HepG2 (cell line): ENCODE measurements at regions not wholly inside any gene's neighbourhood (a gene's known extent, or its start where the extent isn't known, plus 50 kb on each side); places are given as distances from the start of the nearest gene placed in this dataset.
A peak's percentile ranks its signal among the peaks of the same experiment; 100 is the strongest.

Experiments used
- ATAC-seq: fragments of 200-7000 bp; cut with Tn5 transposase; 3 replicates; pipeline ENCODE4 v1.9.1; 2020; ENCODE audit warnings: mild to moderate bottlenecking, moderate library complexity
- BruUV-seq: library from RNA; stranded (reverse); fragments of 400-500 nt; replicated peaks from 2 replicates; lab custom pipeline; 2021; lab: Mats Ljungman, UMichigan
- CTCF ChIA-PET: fragments of 300-600 bp; formaldehyde crosslinking; extraction: SDS; loops from one replicate; lab custom pipeline; 2021; ENCODE audit warnings: low total read pairs, inconsistent platforms, low intra/inter-chr PET ratio; lab: Yijun Ruan, JAX
- POLR2A ChIA-PET: fragments of 350-600 bp; sonication (Branson Sonifier 250); formaldehyde crosslinking; loops from one replicate; lab custom pipeline; 2020; ENCODE audit warnings: antibody characterized with exemption, inconsistent platforms; lab: Yijun Ruan, JAX
- DNase-seq: peaks from one replicate; pipeline ENCODE4 v3.0.0-alpha.2; 2015; ENCODE audit warnings: low spot score
- FAIRE-seq: peaks from 3 replicates; lab custom pipeline; 2011; peaks lifted over from hg19 to GRCh38; lab: Jason Lieb, UNC
- H2AFZ ChIP-seq: one replicate; pipeline ENCODE4 v1.6.1; 2011; ENCODE audit warnings: low read length, inconsistent platforms
- H3K27ac ChIP-seq: fragments of 300-600 bp; 3 replicates; pipeline ENCODE4 v1.8.0; 2011; ENCODE audit warnings: mixed run types, mild to moderate bottlenecking, mixed read lengths, low read length, inconsistent platforms; ENCODE audit not compliant: insufficient read depth; ENCODE audit errors: extremely low read length
- H3K27me3 ChIP-seq, 2 experiments: fragments of 200-600 bp in 1 of 2; 2 replicates in 1 of 2; 3 replicates in 1 of 2; pipeline versions ENCODE4 v1.6.0 to v1.8.0; 2011; ENCODE audit warnings: low read length in 2 of 2, mild to moderate bottlenecking in 2 of 2, moderate library complexity in 2 of 2, inconsistent platforms in 1 of 2; ENCODE audit not compliant: insufficient read depth in 2 of 2, control insufficient read depth in 1 of 2
- H3K36me3 ChIP-seq, 2 experiments: fragments of 200-600 bp in 1 of 2; replicated peaks in 1 of 2; 2 replicates in 1 of 2; 3 replicates in 1 of 2; pipeline versions ENCODE4 v1.5.1 to v1.8.0; 2011; ENCODE audit warnings: low read length in 2 of 2, inconsistent platforms in 1 of 2; ENCODE audit not compliant: insufficient read depth in 2 of 2, control insufficient read depth in 1 of 2
- H3K4me1 ChIP-seq: 2 replicates; pipeline ENCODE4 v1.5.1; 2012; ENCODE audit warnings: low read length, inconsistent platforms; ENCODE audit not compliant: insufficient read depth
- H3K4me2 ChIP-seq: 2 replicates; pipeline ENCODE4 v1.6.0; 2011; ENCODE audit warnings: low read depth, low read length, inconsistent platforms
- H3K4me3 ChIP-seq, 3 experiments: fragments of 200-600 bp in 1 of 3; sonication (generic), shearing (Covaris generic) in 1 of 3; replicated peaks in 1 of 3; 2 replicates each; pipeline ENCODE4 v1.5.1; 2011 to 2016; ENCODE audit warnings: low read length in 3 of 3, inconsistent platforms in 2 of 3, low read depth in 2 of 3, mild to moderate bottlenecking in 2 of 3, control low read depth in 1 of 3, mixed read lengths in 1 of 3; ENCODE audit not compliant: insufficient read depth in 1 of 3
- H3K79me2 ChIP-seq: one replicate; pipeline ENCODE4 v1.6.1; 2011; ENCODE audit warnings: low read length, inconsistent platforms; ENCODE audit not compliant: insufficient read depth
- H3K9ac ChIP-seq: 2 replicates; pipeline ENCODE4 v1.6.0; 2011; ENCODE audit warnings: mild to moderate bottlenecking, low read depth, low read length, inconsistent platforms; ENCODE audit not compliant: insufficient read depth
- H3K9me3 ChIP-seq: 2 replicates; pipeline ENCODE4 v1.5.1; 2012; ENCODE audit warnings: mild to moderate bottlenecking, low read length
- H4K20me1 ChIP-seq: 2 replicates; pipeline ENCODE4 v1.6.0; 2011; ENCODE audit warnings: inconsistent platforms, mild to moderate bottlenecking, low read length, moderate library complexity; ENCODE audit not compliant: insufficient read depth
- FOXA3 ChIP-seq: IDR thresholded peaks from 2 replicates; pipeline ENCODE4 v1.6.1; 2016; ENCODE audit warnings: missing genetic modification reagents, missing compliant biosample characterization
- SETDB1 ChIP-seq: sonication (generic); formaldehyde crosslinking; IDR thresholded peaks from 2 replicates; pipeline ENCODE4 v1.5.1; 2020; ENCODE audit warnings: missing genetic modification reagents, mild to moderate bottlenecking, borderline replicate concordance
- YEATS4 ChIP-seq: sonication (generic); formaldehyde crosslinking; IDR thresholded peaks from 2 replicates; pipeline ENCODE4 v1.4.0; 2020; ENCODE audit warnings: missing genetic modification reagents, borderline replicate concordance
- ZMYM3 ChIP-seq: sonication (generic); formaldehyde crosslinking; IDR thresholded peaks from 2 replicates; pipeline ENCODE4 v1.5.1; 2020; ENCODE audit warnings: mild to moderate bottlenecking, missing genetic modification reagents
- ZNF121 ChIP-seq: sonication (generic); formaldehyde crosslinking; IDR thresholded peaks from 2 replicates; pipeline ENCODE4 v1.5.0; 2020; ENCODE audit warnings: mild to moderate bottlenecking, missing genetic modification reagents
- ZNF350 ChIP-seq: sonication (generic); formaldehyde crosslinking; IDR thresholded peaks from 2 replicates; pipeline ENCODE4 v1.4.0; 2020; ENCODE audit warnings: mild to moderate bottlenecking, low read depth, missing genetic modification reagents, borderline replicate concordance
- ZNF547 ChIP-seq: sonication (generic); formaldehyde crosslinking; IDR thresholded peaks from 2 replicates; pipeline ENCODE4 v1.5.1; 2020; ENCODE audit warnings: mild to moderate bottlenecking, missing genetic modification reagents
- ZNF839 ChIP-seq: sonication (generic); formaldehyde crosslinking; IDR thresholded peaks from 2 replicates; pipeline ENCODE4 v1.4.0; 2020; ENCODE audit warnings: missing genetic modification reagents, mild to moderate bottlenecking, borderline replicate concordance
- WGBS: methylation state at CpG from one replicate; pipeline ENCODE4 v1.1.6; 2017; ENCODE audit warnings: low lambda C conversion rate; 5-methylcytosine and 5-hydroxymethylcytosine counted together
- in situ Hi-C: cut with HindIII; loops from 2 replicates; pipeline ENCODE4 v1.10.0; 2017; ENCODE audit warnings: low pct_unique_long_range_greater_than_20kb; ENCODE audit not compliant: extremely low pct_ligation_motif_present
- intact Hi-C: fragments of 100-400 bp; cut with micrococcal nuclease; formaldehyde crosslinking; loops from one replicate; pipeline ENCODE4 v1.10.0; 2022; ENCODE audit not compliant: unreplicated experiment
- TF ChIP-seq, protein P1 (sequence below): sonication (generic); formaldehyde crosslinking; IDR thresholded peaks from 2 replicates; pipeline ENCODE4 v1.5.1; 2020; ENCODE audit warnings: mild to moderate bottlenecking, missing genetic modification reagents, moderate library complexity
- TF ChIP-seq, protein P2 (sequence below): sonication (generic); formaldehyde crosslinking; IDR thresholded peaks from 2 replicates; pipeline ENCODE4 v1.4.0; 2020; ENCODE audit warnings: missing genetic modification reagents

DNA sequence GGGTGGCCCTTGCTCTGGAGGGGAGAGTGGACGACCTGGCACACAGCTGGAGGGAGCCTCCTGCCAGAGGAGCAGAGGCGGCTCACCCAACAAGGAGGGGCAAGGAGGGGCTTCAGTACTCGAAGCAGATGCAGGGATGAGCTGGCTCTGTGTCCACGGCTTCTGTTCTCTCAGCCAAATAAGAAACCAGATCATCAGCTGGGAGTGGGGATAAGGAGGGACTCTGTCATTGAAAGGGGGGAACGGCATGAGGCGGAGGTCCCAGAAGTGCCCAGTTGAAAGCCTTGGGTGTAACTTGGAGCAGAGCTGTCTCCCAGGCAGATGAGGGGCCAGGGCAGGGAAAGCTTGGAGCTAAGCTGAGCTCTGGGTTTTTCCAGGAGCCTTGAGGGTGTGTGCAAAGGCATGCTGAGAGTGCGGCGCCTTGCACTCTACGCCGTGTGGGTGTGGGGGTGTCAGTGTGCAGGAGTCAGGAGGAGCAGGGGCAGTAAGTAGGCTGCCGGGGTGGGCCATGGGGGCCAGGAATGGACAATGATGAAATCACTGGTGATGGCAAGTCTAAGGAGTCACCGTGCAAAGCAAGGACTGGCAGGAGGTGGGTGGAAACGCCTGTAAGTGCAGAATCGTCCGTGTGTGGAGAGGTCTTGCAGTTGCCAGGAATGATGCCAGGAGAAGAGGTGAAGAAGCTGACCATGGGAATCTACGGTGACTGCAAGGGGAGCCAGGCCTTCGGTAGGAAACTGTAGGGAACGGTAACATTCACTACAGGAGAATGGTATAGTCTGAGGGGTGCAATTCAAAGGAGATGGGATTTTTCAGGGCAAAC is 85.4 kb upstream of the FOXQ1 start (continued):
- TF ChIP-seq, protein P1, sequence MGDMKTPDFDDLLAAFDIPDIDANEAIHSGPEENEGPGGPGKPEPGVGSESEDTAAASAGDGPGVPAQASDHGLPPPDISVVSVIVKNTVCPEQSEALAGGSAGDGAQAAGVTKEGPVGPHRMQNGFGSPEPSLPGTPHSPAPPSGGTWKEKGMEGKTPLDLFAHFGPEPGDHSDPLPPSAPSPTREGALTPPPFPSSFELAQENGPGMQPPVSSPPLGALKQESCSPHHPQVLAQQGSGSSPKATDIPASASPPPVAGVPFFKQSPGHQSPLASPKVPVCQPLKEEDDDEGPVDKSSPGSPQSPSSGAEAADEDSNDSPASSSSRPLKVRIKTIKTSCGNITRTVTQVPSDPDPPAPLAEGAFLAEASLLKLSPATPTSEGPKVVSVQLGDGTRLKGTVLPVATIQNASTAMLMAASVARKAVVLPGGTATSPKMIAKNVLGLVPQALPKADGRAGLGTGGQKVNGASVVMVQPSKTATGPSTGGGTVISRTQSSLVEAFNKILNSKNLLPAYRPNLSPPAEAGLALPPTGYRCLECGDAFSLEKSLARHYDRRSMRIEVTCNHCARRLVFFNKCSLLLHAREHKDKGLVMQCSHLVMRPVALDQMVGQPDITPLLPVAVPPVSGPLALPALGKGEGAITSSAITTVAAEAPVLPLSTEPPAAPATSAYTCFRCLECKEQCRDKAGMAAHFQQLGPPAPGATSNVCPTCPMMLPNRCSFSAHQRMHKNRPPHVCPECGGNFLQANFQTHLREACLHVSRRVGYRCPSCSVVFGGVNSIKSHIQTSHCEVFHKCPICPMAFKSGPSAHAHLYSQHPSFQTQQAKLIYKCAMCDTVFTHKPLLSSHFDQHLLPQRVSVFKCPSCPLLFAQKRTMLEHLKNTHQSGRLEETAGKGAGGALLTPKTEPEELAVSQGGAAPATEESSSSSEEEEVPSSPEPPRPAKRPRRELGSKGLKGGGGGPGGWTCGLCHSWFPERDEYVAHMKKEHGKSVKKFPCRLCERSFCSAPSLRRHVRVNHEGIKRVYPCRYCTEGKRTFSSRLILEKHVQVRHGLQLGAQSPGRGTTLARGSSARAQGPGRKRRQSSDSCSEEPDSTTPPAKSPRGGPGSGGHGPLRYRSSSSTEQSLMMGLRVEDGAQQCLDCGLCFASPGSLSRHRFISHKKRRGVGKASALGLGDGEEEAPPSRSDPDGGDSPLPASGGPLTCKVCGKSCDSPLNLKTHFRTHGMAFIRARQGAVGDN (CRISPR knock-in tag), result peak; percentile 65
- no peak; the same call in 1 of the 2 replicates for TF ChIP-seq ZNF839
- TF ChIP-seq, protein P2, sequence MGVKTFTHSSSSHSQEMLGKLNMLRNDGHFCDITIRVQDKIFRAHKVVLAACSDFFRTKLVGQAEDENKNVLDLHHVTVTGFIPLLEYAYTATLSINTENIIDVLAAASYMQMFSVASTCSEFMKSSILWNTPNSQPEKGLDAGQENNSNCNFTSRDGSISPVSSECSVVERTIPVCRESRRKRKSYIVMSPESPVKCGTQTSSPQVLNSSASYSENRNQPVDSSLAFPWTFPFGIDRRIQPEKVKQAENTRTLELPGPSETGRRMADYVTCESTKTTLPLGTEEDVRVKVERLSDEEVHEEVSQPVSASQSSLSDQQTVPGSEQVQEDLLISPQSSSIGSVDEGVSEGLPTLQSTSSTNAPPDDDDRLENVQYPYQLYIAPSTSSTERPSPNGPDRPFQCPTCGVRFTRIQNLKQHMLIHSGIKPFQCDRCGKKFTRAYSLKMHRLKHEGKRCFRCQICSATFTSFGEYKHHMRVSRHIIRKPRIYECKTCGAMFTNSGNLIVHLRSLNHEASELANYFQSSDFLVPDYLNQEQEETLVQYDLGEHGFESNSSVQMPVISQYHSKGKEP, result no peak

DNA sequence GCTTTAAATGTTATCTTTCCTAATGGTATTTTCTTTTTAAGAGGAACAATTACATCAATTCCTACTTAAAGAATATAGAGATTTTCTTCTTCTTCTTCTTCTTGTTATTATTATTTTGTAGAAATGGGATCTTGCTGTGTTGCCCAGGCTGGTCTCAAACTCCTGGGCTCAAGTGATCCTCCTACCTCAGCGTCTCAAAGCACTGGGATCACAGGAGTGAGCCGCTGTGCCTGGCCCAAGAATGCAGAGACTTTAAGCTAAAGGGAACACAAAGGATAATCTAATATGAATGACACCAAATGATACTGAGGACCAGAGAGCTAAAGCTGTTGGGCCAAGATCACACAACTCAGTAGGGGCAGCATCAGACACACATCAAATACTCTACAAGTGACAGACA is 87.4 kb upstream of the FOXQ1 start:
- Histone ChIP-seq H4K20me1 (no peaks in the 10 kb centered on the region), H3K4me2 (0 out of 2 replicates have a peak overlapping the region, but pooled peaks have one; percentile 18), H3K27ac (no peak overlapping the region), H3K9ac (no peak overlapping the region)
- peak; percentile 94 for TF ChIP-seq ZNF121 (CRISPR knock-in tag)
- peak; percentile 30; the same call in 1 of the 2 replicates for TF ChIP-seq ZMYM3 (CRISPR knock-in tag)
- TF ChIP-seq FOXA3 (CRISPR knock-in tag), result no peak
- no peak for TF ChIP-seq ZNF350
- no peak for TF ChIP-seq ZNF547 (CRISPR knock-in tag)
- TF ChIP-seq YEATS4 (CRISPR knock-in tag), result no peak
- no peak for TF ChIP-seq SETDB1
- TF ChIP-seq, all 625 proteins: peak for 2
- DNase-seq, result no peak
- intact Hi-C loops (no loop called here), in situ Hi-C loops (no loop called here)
- CTCF ChIA-PET, result no interaction called here
- Histone ChIP-seq H2AFZ (no peak overlapping the region), H3K27me3 (no peaks in the 10 kb centered on the region; a peak in 1 of 5 replicates), H3K4me3 (no peak overlapping the region), H3K36me3 (peaks cover 2 to 4% of the 10 kb centered on the region in 2 experiments; a peak in 2 of 5 replicates), H3K4me1 (peaks cover 62% of the 10 kb centered on the region), H3K9me3 (no peaks in the 10 kb centered on the region), H3K79me2 (peaks cover 48% of the 10 kb centered on the region)
- no TSS peak for BruUV-seq
- no peak for ATAC-seq
- no peak for FAIRE-seq
- WGBS, result 99% methylated on average over 2 of the region's 2 CpGs
- POLR2A ChIA-PET, result interaction anchor here (10.5 kb wide), 1 partner anchor 89 kb away, joined by 354 read pairs; the partner anchor contains the start of gene FOXQ1
